ENCODE measurements at regions not wholly inside any gene's neighbourhood (a gene's known extent, or its start where the extent isn't known, plus 50 kb on each side); places are given as distances from the start of the nearest gene placed in this dataset.
A peak's percentile ranks its signal among the peaks of the same experiment; 100 is the strongest.

DNA sequence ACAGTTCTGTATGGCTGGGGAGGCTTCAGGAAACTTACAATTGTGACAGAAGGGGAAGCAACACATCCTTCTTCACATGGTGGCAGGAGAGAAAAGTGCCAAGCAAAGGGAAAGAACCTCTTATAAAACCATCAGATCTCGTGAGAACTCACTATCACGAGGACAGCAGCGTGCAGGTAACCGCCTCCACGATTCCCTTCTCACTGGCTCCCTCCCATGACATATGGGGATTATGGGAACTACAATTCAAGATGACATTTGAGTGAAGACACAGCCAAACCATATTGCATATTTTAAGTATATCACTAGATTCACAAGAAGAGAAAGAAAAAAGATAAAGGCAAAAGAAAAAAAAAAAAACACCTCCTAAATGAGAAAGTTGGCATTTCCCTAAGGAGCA lies 431.9 kb upstream of the RGS17 start:
- no peak for TF ChIP-seq GATA2 (IDR thresholded peaks at IDR 0.05; ENCODE audit: low read depth, low read length)
- no peak for TF ChIP-seq GATA3 (IDR thresholded peaks at IDR 0.05; ENCODE audit: low read depth, low read length)

DNA sequence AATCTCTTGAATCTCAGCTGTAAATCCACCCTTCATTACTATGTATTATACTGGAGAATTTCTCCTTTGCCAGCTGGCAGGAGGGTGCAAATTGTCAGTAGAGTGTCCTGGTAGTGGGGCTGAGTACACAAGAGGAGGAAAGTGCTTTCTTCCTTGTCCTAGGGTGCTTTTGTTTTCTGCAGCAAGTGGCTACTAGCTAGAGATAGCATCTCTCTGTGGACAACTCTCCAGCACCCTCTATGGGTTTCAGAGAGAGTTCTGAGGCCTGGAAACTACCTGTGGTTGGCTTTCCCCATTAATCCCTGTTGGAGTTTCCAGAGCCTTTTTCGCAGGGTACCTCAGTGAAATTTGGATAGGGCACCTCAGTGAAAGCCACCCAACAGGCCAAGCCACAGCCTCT lies 422.5 kb upstream of the RGS17 start:
- TF ChIP-seq GATA3 (IDR thresholded peaks at IDR 0.05; ENCODE audit: low read depth, low read length) (no peak), GATA2 (IDR thresholded peaks at IDR 0.05; ENCODE audit: low read depth, low read length) (no peak)

DNA sequence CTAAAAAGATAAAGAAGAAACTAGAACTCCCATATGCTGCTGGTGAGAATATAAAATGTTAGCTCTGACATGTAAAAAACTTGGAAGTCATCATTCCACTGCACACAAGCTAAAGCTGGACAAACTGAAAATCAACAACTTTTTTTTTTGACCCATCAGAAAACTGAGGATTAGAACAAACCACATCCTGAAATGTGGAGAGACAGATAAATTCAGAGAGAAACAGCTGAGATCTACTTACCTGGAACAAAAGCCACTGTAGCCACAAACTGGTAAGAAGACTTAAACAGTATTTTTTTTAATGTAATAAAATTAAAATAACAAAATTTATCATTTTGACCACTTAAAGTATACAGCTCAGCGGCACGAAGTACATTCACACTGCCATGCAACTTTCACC lies 408.5 kb upstream of the RGS17 start:
- TF ChIP-seq GATA2 (IDR thresholded peaks at IDR 0.05; ENCODE audit: low read depth, low read length) = no peak
- no peak for TF ChIP-seq GATA3 (IDR thresholded peaks at IDR 0.05; ENCODE audit: low read depth, low read length)

DNA sequence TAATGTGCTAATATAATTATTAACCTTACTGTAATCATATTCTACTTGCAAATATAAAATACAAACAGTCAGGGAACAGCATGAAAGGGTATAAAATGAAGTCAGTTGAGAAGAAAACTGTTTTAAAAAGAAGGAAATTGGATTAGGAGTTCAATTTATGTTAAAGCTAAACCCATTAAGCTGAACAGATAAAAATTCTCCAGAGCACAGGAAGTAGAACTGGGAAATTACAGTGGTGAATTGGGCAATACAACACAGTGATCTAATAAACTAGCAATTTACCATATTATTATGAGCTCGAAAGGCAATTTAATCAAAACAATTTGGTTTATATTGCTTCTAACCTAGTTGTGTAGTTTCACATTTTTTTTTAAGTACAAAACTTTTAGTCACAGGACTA lies 407.4 kb upstream of the RGS17 start:
- TF ChIP-seq GATA2 (IDR thresholded peaks at IDR 0.05; ENCODE audit: low read depth, low read length) (no peak), GATA3 (IDR thresholded peaks at IDR 0.05; ENCODE audit: low read depth, low read length) (no peak)

DNA sequence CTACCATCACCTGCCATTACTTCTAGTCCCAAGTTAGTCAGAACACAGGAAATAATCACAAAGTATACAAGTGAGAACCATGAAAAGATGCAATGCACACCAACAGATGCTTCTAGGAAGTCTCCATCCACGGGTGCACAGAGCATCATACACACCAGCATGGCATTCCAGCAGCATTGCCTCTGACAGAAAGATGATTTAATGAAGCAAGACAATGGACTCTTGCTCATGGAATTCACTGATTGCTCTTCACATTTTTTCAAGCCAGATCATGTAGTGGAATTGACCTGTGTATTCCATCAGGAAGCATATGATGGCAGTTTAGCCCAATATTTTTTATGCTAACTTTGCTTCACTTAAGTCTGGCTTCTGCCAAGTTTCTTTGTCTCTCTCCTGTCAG lies 406.3 kb upstream of the RGS17 start:
- TF ChIP-seq GATA3 (IDR thresholded peaks at IDR 0.05; ENCODE audit: low read depth, low read length) = no peak
- no peak for TF ChIP-seq GATA2 (IDR thresholded peaks at IDR 0.05; ENCODE audit: low read depth, low read length)

DNA sequence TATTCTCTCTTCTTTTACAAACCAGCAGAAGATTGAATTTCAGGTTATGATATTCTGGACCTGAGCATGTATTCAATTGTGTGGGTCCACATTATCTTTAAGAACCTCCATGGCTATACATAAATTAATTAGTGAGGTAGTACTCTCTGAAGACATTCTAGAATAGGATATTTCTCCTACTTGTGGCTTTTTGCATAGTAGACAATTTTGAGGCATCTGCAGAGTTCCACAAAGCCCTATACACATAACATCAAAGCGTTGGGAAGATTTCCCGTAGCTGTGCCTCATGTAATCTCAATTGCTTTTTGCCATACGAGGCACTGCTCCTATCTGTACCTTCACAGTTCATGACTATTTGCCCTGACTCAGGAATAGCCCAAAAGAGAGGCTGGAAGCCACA lies 395.4 kb upstream of the RGS17 start:
- TF ChIP-seq GATA2 (IDR thresholded peaks at IDR 0.05; ENCODE audit: low read depth, low read length) (no peak), GATA3 (IDR thresholded peaks at IDR 0.05; ENCODE audit: low read depth, low read length) (no peak)

DNA sequence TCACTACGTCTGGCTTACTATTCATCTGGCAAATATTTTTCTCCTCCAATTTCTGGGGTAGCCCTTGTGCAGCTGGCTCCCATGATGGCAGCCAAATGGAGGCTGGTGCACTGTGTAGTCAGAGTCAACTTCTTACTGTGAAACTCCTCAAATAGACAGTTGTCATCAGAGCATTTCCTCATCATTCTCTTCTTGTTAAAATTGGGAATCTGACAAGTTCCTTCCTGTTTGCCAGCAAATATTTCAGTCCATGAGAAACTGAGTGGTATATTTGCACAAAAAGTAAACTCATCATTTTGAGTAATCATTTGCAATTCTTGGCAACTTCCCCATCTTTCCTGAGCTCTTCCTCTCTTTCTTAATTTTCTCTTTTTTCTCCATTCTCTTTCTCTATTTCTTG lies 394.9 kb upstream of the RGS17 start:
- TF ChIP-seq GATA2 (IDR thresholded peaks at IDR 0.05; ENCODE audit: low read depth, low read length) = no peak
- TF ChIP-seq GATA3 (IDR thresholded peaks at IDR 0.05; ENCODE audit: low read depth, low read length) = no peak

DNA sequence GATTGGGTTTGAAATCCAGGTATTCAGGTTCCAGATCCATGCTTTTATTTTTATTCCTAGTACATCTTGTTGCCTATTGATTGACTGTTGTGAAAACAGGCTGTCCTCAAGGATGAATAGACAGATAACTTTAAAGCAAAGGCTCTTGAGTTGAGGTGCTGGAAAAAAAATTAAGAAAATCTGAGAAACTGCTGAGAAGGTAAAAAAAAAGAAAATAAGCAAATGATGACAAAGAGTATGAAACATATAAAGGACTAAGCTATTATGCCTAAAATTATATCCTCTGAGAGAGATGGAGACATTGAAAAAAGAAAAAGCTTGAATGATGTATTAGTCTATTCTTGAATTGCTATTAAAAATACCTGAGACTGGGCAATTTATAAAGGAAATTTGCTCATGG lies 392.3 kb upstream of the RGS17 start:
- no peak for TF ChIP-seq GATA2 (IDR thresholded peaks at IDR 0.05; ENCODE audit: low read depth, low read length)
- no peak for TF ChIP-seq GATA3 (IDR thresholded peaks at IDR 0.05; ENCODE audit: low read depth, low read length)

DNA sequence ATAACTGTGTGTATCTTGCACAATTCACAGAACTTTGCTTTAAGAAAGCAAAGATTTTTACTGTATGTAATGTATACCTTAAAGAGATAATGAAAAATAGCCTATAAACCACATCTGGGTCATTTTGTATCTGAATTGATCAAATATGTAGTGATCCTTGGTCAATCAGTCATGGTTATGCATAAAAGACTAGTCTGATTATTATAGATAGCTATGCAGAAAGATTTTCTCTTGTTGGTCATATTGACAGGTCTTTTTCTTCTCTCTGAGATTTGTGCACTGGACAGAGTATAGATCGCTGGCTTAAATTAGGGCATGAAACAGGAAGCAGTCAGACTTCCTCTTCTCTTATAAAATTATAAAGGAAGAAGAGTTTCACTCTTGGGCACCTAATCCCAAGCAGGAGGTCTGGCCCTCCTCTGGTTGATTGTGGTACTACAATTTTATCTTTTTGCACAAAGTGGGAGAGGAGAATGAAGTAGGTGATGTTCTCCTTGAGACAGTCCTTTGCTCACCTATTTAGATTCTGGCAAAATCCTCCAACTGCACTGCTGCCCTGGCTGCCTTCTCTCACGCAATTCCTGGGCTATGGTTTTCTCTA lies 380.9 kb upstream of the RGS17 start:
- no peak for TF ChIP-seq GATA2 (IDR thresholded peaks at IDR 0.05; ENCODE audit: low read depth, low read length)
- no peak for TF ChIP-seq GATA3 (IDR thresholded peaks at IDR 0.05; ENCODE audit: low read depth, low read length)

DNA sequence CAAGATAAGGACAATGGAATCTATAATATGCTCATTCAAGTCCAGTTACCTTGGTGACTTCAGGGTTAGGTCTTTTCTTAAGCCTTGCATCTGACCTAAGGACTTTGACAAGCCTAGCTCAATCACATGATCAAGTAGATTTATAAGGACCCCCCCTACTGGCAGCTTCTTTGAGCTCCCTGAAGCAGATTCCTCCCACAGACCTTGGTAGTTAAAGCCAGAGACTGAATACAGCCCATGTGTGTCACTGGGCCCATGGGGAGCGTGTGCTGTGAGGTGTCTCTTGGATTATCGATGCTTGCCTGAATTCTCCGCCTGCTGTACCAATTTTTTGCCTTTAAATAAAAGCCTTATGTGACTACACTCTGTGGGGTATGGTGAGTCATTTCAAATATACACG lies 372.7 kb upstream of the RGS17 start:
- TF ChIP-seq GATA2 (IDR thresholded peaks at IDR 0.05; ENCODE audit: low read depth, low read length) (no peak), GATA3 (IDR thresholded peaks at IDR 0.05; ENCODE audit: low read depth, low read length) (no peak)

DNA sequence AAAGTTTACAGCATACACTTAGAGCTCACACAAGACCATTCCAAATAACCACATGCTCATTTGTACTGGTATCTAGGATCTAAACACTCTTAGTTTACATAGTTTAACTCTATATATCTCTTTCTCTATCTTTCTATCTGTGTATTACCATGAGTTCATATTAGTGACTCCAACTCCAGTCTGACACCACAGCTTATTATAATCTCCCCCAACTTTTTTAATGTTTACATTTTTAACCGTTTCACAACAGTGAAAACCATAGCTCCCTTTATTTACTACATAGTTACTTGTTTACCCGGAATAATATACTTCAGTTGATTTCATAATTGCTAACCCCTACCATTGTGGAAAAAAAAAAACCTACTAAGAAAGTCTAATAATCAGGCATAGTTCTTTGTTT lies 362.4 kb upstream of the RGS17 start:
- TF ChIP-seq GATA2 (IDR thresholded peaks at IDR 0.05; ENCODE audit: low read depth, low read length) (no peak), GATA3 (IDR thresholded peaks at IDR 0.05; ENCODE audit: low read depth, low read length) (no peak)

DNA sequence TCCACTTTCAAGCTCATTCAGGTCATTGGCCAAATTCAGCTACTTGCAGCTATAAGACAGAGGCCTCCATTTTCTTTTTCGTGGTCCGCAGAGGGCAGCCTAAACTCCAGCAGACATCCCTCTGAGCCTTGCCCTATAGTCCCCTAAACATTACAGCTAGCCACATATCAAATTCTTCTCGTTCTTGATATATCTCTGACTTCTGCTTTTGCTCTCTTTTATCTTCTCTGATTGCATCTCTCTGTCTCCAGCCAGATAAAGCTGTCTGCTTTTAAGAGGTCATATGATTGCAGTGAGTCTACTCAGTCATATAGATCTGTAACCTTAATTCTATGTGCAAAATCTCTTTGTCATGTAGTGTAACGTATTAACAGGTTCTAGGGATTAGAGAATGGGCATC lies 358.4 kb upstream of the RGS17 start:
- TF ChIP-seq GATA2 (IDR thresholded peaks at IDR 0.05; ENCODE audit: low read depth, low read length) (peak; percentile 88), GATA3 (IDR thresholded peaks at IDR 0.05; ENCODE audit: low read depth, low read length) (peak; percentile 89)

DNA sequence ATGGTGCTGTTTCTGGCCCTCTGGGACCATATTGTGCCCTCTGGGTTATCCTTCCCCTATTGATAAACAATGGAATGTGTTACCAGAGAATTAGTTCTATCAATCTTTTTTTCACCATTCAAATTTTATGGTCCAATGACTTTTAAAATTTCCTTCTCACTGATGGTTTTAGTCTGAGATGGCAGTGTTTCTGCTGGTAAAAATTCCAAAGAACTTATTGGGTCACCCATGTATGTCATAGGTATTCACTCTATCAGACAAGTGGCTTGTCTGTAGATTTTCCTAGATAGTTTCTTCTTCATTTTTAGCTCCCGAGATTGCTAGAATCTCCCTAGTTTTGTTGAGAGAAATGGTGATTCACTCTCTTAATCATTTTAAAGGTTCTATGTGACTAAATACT lies 357.2 kb upstream of the RGS17 start:
- TF ChIP-seq GATA2 (IDR thresholded peaks at IDR 0.05; ENCODE audit: low read depth, low read length) (no peak), GATA3 (IDR thresholded peaks at IDR 0.05; ENCODE audit: low read depth, low read length) (no peak)

DNA sequence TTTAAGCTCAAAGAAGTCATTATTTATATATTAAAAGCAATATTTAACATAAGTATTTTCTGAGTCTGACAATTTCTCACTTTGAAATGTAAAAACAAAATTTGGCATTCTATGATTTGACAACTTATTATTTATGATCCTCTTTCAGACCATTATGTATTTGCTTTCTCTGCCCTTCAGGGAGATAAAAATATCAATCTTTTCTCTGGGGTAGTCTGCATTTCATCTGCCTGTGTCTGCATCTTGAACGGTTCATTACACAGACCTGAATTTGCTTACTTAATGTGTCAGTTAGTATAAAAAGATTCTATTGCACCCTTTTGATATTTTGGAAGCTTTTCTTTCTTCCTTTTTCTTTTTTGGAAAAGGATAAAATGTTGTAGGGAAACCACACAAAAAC lies 354.0 kb upstream of the RGS17 start:
- TF ChIP-seq GATA2 (IDR thresholded peaks at IDR 0.05; ENCODE audit: low read depth, low read length) (peak; percentile 32; the same call in 1 of the 2 replicates), GATA3 (IDR thresholded peaks at IDR 0.05; ENCODE audit: low read depth, low read length) (no peak)

DNA sequence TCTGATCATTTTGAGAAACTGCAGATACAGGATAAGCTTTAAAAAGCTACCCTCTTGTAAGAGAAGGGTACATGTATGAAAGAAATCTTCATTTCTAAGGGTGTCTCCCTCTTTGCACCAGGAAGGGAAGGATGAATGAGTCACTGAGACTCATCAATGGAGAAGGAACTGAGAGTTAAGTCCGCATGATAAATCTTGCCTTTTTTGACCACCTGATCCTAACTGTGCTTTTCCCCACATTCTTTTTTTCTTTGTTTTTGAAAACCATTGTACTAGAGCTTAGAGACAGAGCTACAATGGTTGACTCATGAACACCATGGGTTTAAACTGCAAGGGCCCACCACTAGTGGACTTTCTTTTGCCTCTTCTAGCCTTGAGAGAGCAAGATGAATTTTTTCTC lies 353.0 kb upstream of the RGS17 start:
- no peak for TF ChIP-seq GATA2 (IDR thresholded peaks at IDR 0.05; ENCODE audit: low read depth, low read length)
- TF ChIP-seq GATA3 (IDR thresholded peaks at IDR 0.05; ENCODE audit: low read depth, low read length) = no peak

DNA sequence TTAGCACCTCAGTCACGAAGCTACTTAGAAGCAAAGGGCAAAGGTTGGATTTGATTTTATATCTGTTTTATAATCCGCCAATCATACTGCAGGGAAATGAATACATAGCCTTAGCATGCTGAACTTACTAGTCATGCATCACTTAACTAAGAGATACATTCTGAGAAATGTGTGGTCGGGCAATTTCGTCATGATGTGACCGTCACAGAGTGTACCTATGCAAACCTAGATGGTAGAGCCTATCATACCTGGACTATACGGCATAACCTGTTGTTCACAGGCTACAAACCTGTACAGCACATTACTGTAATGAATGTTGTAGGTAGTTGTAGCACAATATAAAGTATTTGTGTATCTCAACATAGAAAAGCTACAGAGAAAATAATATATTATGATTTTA lies 345.2 kb upstream of the RGS17 start:
- TF ChIP-seq GATA3 (IDR thresholded peaks at IDR 0.05; ENCODE audit: low read depth, low read length) = no peak
- TF ChIP-seq GATA2 (IDR thresholded peaks at IDR 0.05; ENCODE audit: low read depth, low read length) = no peak

Measured in SH-SY5Y (cell line).